ENCODE measurements at regions not wholly inside any gene's neighbourhood (a gene's known extent, or its start where the extent isn't known, plus 50 kb on each side); places are given as distances from the start of the nearest gene placed in this dataset.

- Histone ChIP-seq H3K4me3 (no peak overlapping the region), H3K4me1 (no peaks in the 10 kb centered on the region), H3K27me3 (peaks cover 0 to 3% (median 0%) of the 10 kb centered on the region in 3 donors), H3K9me3 (no peaks in the 10 kb centered on the region), H3K36me3 (no peaks in the 10 kb centered on the region), H3K27ac (no peak overlapping the region)
- 85% methylated on average over 3 of the region's 3 CpGs for WGBS, 2 donors
- DNase-seq = no peak
- intact Hi-C loops (cut with DNase I) = no loop called here
- TF ChIP-seq POLR2AphosphoS5 (IDR thresholded peaks at IDR 0.05) (no peak), CTCF (IDR thresholded peaks at IDR 0.05) (no peak), EP300 (IDR thresholded peaks at IDR 0.05) (no peak), POLR2A (IDR thresholded peaks at IDR 0.05) (no peak)
These were observed 152.6 kb upstream of the MYCN start for GRCh38 chr2:15787535-15788454.

GRCh38 chr2:15788455-15788829, 151.9 kb upstream of the MYCN start:
- intact Hi-C loops (cut with DNase I) = no loop called here
- Histone ChIP-seq H3K4me1 (no peaks in the 10 kb centered on the region), H3K27ac (no peak overlapping the region), H3K27me3 (peaks cover 0 to 3% (median 0%) of the 10 kb centered on the region in 3 donors), H3K36me3 (no peaks in the 10 kb centered on the region), H3K9me3 (no peaks in the 10 kb centered on the region), H3K4me3 (no peak overlapping the region)
- no peak for TF ChIP-seq POLR2AphosphoS5 (IDR thresholded peaks at IDR 0.05)
- no peak for DNase-seq
- WGBS, 2 donors = 70 to 77% methylated on average over 11 of the region's 11 CpGs

- no peak overlapping the region for H3K4me3 ChIP-seq
- intact Hi-C loops (cut with DNase I) = no loop called here
- H3K27ac ChIP-seq = no peak overlapping the region
- DNase-seq = no peak
- H3K36me3 ChIP-seq = no peaks in the 10 kb centered on the region
- H3K9me3 ChIP-seq = no peaks in the 10 kb centered on the region
- WGBS, 2 donors = 72 to 84% methylated on average over 9 of the region's 9 CpGs
- TF ChIP-seq CTCF (IDR thresholded peaks at IDR 0.05) (no peak), EP300 (IDR thresholded peaks at IDR 0.05) (no peak), POLR2AphosphoS5 (IDR thresholded peaks at IDR 0.05) (no peak), POLR2A (IDR thresholded peaks at IDR 0.05) (no peak)
- no peaks in the 10 kb centered on the region for H3K4me1 ChIP-seq
- H3K27me3 ChIP-seq = peaks cover 0 to 3% (median 0%) of the 10 kb centered on the region in 3 donors
These were observed 151.5 kb upstream of the MYCN start for GRCh38 chr2:15788830-15789229.

GRCh38 chr2:15789381-15790062, 150.8 kb upstream of the MYCN start:
- Histone ChIP-seq H3K4me3 (no peak overlapping the region), H3K27me3 (peaks cover 0 to 2% (median 0%) of the 10 kb centered on the region in 3 donors), H3K36me3 (no peaks in the 10 kb centered on the region), H3K9me3 (no peaks in the 10 kb centered on the region), H3K4me1 (no peaks in the 10 kb centered on the region), H3K27ac (no peak overlapping the region)
- intact Hi-C loops (cut with DNase I) = no loop called here
- 82 to 88% methylated on average over 11 of the region's 11 CpGs for WGBS, 2 donors
- no peak for DNase-seq
- no peak for TF ChIP-seq CTCF (IDR thresholded peaks at IDR 0.05)
- no peak for TF ChIP-seq EP300 (IDR thresholded peaks at IDR 0.05)
- TF ChIP-seq POLR2AphosphoS5 (IDR thresholded peaks at IDR 0.05) = no peak
- TF ChIP-seq POLR2A (IDR thresholded peaks at IDR 0.05) = no peak

- Histone ChIP-seq H3K27me3 (no peaks in the 10 kb centered on the region), H3K4me1 (no peaks in the 10 kb centered on the region), H3K9me3 (no peaks in the 10 kb centered on the region), H3K4me3 (no peak overlapping the region), H3K36me3 (no peaks in the 10 kb centered on the region), H3K27ac (no peak overlapping the region)
- intact Hi-C loops (cut with DNase I) = no loop called here
- WGBS, 2 donors = 86 to 87% methylated on average over 9 of the region's 9 CpGs
- DNase-seq = no peak
- no peak for TF ChIP-seq POLR2AphosphoS5 (IDR thresholded peaks at IDR 0.05)
- no peak for TF ChIP-seq POLR2A (IDR thresholded peaks at IDR 0.05)
- TF ChIP-seq EP300 (IDR thresholded peaks at IDR 0.05) = no peak
- TF ChIP-seq CTCF (IDR thresholded peaks at IDR 0.05) = no peak
These were observed 150.0 kb upstream of the MYCN start for GRCh38 chr2:15790326-15790725.

All from sigmoid colon (tissue), 6 donors.